K562 (cell line): ENCODE measurements at regions not wholly inside any gene's neighbourhood (a gene's known extent, or its start where the extent isn't known, plus 50 kb on each side); places are given as distances from the start of the nearest gene placed in this dataset.

Experiments used
- CHD4 ChIP-seq: fragments of 200-600 bp; sonication (generic); IDR thresholded peaks from 3 replicates; pipeline ENCODE4 v1.6.1; 2012; ENCODE audit warnings: low read depth, mild to moderate bottlenecking, mixed read lengths, low read length, inconsistent platforms; ENCODE audit not compliant: insufficient read depth, insufficient replicate concordance, poor library complexity, severe bottlenecking
- HDGF ChIP-seq: fragments of 450-650 bp; IDR thresholded peaks from 2 replicates; pipeline ENCODE4 v1.6.1; 2016
- IRF2 ChIP-seq: sonication (generic); formaldehyde crosslinking; IDR thresholded peaks from 2 replicates; pipeline ENCODE4 v1.8.1; 2022; ENCODE audit warnings: mild to moderate bottlenecking, missing genetic modification reagents
- NFE2 ChIP-seq: IDR thresholded peaks from 2 replicates; pipeline ENCODE4 v1.6.1; 2014; ENCODE audit warnings: antibody characterized with exemption, low read depth
- RAD51 ChIP-seq: fragments of 450-650 bp; IDR thresholded peaks from 2 replicates; pipeline ENCODE4 v1.7.1; 2016; ENCODE audit warnings: low read depth, mild to moderate bottlenecking, borderline replicate concordance
- SMC3 ChIP-seq: conservative IDR thresholded peaks from 2 replicates; pipeline ENCODE4 v1.6.1; 2011; ENCODE audit warnings: low read depth, low read length, improper control_type of control experiment; ENCODE audit not compliant: insufficient read depth
- ZNF121 ChIP-seq: sonication (generic); formaldehyde crosslinking; conservative IDR thresholded peaks from 2 replicates; pipeline ENCODE4 v1.8.0; 2022; ENCODE audit warnings: missing genetic modification reagents
- TF ChIP-seq, protein P1 (sequence below): fragments of 200-800 bp; sonication (Bioruptor generic); IDR thresholded peaks from 2 replicates; pipeline ENCODE4 v1.6.1; 2016; ENCODE audit warnings: missing genetic modification characterization, missing compliant biosample characterization
- TF ChIP-seq, protein P2 (sequence below), 3 experiments: IDR thresholded peaks in 2 of 3; conservative IDR thresholded peaks in 1 of 3; 2 replicates each; pipeline ENCODE4 v1.5.1; 2011 to 2012; ENCODE audit warnings: low read length in 3 of 3, mild to moderate bottlenecking in 3 of 3, control low read depth in 2 of 3, improper control_type of control experiment in 1 of 3, inconsistent platforms in 1 of 3, low read depth in 1 of 3, mixed read lengths in 1 of 3, moderate library complexity in 1 of 3; ENCODE audit not compliant: insufficient read depth in 2 of 3

DNA sequence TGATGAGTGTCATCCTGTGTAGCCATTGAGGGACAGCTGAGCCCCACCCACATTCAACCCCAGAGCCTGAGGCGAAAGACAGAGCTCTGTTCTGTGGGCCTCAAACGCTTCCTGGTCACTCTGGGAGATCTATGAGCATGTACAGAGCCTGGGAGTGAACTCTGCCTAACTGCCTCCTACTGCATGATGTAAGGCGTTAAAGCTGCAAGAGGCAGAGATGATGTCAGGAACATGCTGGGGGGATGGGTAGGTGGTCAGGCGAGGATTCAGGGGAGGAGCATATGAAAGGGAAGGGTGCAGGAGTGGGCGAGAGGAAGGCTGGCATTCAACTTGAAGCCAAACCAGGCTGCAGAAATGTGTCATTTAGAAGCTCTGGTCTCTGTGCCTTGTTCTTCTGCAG is 181.0 kb downstream of the TFCP2L1 start:
- TF ChIP-seq, protein P1, sequence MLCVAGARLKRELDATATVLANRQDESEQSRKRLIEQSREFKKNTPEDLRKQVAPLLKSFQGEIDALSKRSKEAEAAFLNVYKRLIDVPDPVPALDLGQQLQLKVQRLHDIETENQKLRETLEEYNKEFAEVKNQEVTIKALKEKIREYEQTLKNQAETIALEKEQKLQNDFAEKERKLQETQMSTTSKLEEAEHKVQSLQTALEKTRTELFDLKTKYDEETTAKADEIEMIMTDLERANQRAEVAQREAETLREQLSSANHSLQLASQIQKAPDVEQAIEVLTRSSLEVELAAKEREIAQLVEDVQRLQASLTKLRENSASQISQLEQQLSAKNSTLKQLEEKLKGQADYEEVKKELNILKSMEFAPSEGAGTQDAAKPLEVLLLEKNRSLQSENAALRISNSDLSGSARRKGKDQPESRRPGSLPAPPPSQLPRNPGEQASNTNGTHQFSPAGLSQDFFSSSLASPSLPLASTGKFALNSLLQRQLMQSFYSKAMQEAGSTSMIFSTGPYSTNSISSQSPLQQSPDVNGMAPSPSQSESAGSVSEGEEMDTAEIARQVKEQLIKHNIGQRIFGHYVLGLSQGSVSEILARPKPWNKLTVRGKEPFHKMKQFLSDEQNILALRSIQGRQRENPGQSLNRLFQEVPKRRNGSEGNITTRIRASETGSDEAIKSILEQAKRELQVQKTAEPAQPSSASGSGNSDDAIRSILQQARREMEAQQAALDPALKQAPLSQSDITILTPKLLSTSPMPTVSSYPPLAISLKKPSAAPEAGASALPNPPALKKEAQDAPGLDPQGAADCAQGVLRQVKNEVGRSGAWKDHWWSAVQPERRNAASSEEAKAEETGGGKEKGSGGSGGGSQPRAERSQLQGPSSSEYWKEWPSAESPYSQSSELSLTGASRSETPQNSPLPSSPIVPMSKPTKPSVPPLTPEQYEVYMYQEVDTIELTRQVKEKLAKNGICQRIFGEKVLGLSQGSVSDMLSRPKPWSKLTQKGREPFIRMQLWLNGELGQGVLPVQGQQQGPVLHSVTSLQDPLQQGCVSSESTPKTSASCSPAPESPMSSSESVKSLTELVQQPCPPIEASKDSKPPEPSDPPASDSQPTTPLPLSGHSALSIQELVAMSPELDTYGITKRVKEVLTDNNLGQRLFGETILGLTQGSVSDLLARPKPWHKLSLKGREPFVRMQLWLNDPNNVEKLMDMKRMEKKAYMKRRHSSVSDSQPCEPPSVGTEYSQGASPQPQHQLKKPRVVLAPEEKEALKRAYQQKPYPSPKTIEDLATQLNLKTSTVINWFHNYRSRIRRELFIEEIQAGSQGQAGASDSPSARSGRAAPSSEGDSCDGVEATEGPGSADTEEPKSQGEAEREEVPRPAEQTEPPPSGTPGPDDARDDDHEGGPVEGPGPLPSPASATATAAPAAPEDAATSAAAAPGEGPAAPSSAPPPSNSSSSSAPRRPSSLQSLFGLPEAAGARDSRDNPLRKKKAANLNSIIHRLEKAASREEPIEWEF (CRISPR knock-in tag): no peak
- TF ChIP-seq CHD4: no peak
- TF ChIP-seq NFE2: no peak
- TF ChIP-seq ZNF121 (CRISPR knock-in tag): no peak
- TF ChIP-seq HDGF: no peak
- no peak for TF ChIP-seq IRF2
- TF ChIP-seq RAD51: no peak
- TF ChIP-seq SMC3: no peak
- TF ChIP-seq, protein P2, sequence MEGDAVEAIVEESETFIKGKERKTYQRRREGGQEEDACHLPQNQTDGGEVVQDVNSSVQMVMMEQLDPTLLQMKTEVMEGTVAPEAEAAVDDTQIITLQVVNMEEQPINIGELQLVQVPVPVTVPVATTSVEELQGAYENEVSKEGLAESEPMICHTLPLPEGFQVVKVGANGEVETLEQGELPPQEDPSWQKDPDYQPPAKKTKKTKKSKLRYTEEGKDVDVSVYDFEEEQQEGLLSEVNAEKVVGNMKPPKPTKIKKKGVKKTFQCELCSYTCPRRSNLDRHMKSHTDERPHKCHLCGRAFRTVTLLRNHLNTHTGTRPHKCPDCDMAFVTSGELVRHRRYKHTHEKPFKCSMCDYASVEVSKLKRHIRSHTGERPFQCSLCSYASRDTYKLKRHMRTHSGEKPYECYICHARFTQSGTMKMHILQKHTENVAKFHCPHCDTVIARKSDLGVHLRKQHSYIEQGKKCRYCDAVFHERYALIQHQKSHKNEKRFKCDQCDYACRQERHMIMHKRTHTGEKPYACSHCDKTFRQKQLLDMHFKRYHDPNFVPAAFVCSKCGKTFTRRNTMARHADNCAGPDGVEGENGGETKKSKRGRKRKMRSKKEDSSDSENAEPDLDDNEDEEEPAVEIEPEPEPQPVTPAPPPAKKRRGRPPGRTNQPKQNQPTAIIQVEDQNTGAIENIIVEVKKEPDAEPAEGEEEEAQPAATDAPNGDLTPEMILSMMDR (IDR thresholded peaks at IDR 0.05 in 2 of 3, conservative IDR thresholded peaks at IDR 0.05 in 1 of 3; ENCODE audit: insufficient read depth in 2 of 3, low read depth in 1 of 3, low read length in 3 of 3): no peak
